GM21528 (cell line): ENCODE measurements at regions not wholly inside any gene's neighbourhood (a gene's known extent, or its start where the extent isn't known, plus 50 kb on each side); places are given as distances from the start of the nearest gene placed in this dataset.

ENCODE experiments used
- ATAC-seq: cut with Tn5 transposase; IDR thresholded peaks from one replicate; pipeline ENCODE4 v1.9.1; 2021; ENCODE audit warnings: mild to moderate bottlenecking, moderate library complexity; ENCODE audit not compliant: unreplicated experiment, low FRiP score

GRCh38 chr2:176495826-176496225 is 226.6 kb downstream of the MTX2 start:
- ATAC-seq = no peak

- no peak for ATAC-seq
Measured at GRCh38 chr2:176496761-176497160, 227.5 kb downstream of the MTX2 start.

- no peak for ATAC-seq
Measured at GRCh38 chr2:176500901-176501300, 231.7 kb downstream of the MTX2 start.

GRCh38 chr2:176501617-176502016 is 232.4 kb downstream of the MTX2 start:
- no peak for ATAC-seq

- no peak for ATAC-seq
Measured at GRCh38 chr2:176502619-176503018, 233.4 kb downstream of the MTX2 start.

GRCh38 chr2:176503776-176504175 is 234.5 kb downstream of the MTX2 start:
- ATAC-seq = no peak

- ATAC-seq = no peak
Measured at GRCh38 chr2:176504440-176504839, 235.2 kb downstream of the MTX2 start.

GRCh38 chr2:176507786-176508185 is 238.5 kb downstream of the MTX2 start:
- ATAC-seq = no peak

- ATAC-seq = no peak
Measured at GRCh38 chr2:176508374-176508773, 239.1 kb downstream of the MTX2 start.

GRCh38 chr2:176508984-176509740 is 239.9 kb downstream of the MTX2 start:
- ATAC-seq = peak; percentile 80

- no peak for ATAC-seq
Measured at GRCh38 chr2:176514276-176514675, 245.0 kb downstream of the MTX2 start.

- ATAC-seq = no peak
Measured at GRCh38 chr2:176514805-176515500, 245.7 kb downstream of the MTX2 start.

- ATAC-seq = no peak
Measured at GRCh38 chr2:176516051-176516602, 246.9 kb downstream of the MTX2 start.

GRCh38 chr2:176518823-176519222 is 249.6 kb downstream of the MTX2 start:
- no peak for ATAC-seq

- no peak for ATAC-seq
Measured at GRCh38 chr2:176521878-176522670, 252.8 kb downstream of the MTX2 start.

- ATAC-seq = no peak
Measured at GRCh38 chr2:176525086-176525485, 255.8 kb downstream of the MTX2 start.

GRCh38 chr2:176526995-176527901 is 258.0 kb downstream of the MTX2 start:
- ATAC-seq = no peak

- no peak for ATAC-seq
Measured at GRCh38 chr2:176531608-176532007, 262.4 kb downstream of the MTX2 start.

- no peak for ATAC-seq
Measured at GRCh38 chr2:176533505-176534193, 264.4 kb downstream of the MTX2 start.
